Naive B cell (primary cell): ENCODE measurements at regions not wholly inside any gene's neighbourhood (a gene's known extent, or its start where the extent isn't known, plus 50 kb on each side); places are given as distances from the start of the nearest gene placed in this dataset.

Experiments used
- ATAC-seq, 2 donors: fragments of 150-1000 bp; cut with Tn5 transposase; 2 replicates each; pipeline ENCODE4 v1.10.0; 2021; ENCODE audit warnings: low read depth in 2 of 2, mild to moderate bottlenecking in 2 of 2, moderate library complexity in 2 of 2
- DNase-seq: peaks from one replicate; pipeline ENCODE4 v3.0.0; 2022
- H3K27ac Mint-ChIP-seq, 6 donors: one replicate each; pipeline ENCODE4 v1.8.0; 2020 to 2022; ENCODE audit warnings: mild to moderate bottlenecking in 6 of 6, mixed read lengths in 6 of 6, moderate library complexity in 5 of 6, inconsistent platforms in 2 of 6
- H3K27me3 Mint-ChIP-seq, 3 donors: one replicate each; pipeline ENCODE4 v1.8.0; 2021 to 2022; ENCODE audit warnings: mixed read lengths in 3 of 3, mild to moderate bottlenecking in 1 of 3
- H3K36me3 Mint-ChIP-seq, 2 donors: one replicate each; pipeline ENCODE4 v1.8.0; 2020 to 2022; ENCODE audit warnings: mixed read lengths in 2 of 2, inconsistent platforms in 1 of 2, mild to moderate bottlenecking in 1 of 2
- H3K4me1 Mint-ChIP-seq, 3 donors: one replicate each; pipeline ENCODE4 v1.8.0; 2020 to 2022; ENCODE audit warnings: mixed read lengths in 3 of 3, inconsistent platforms in 1 of 3, mild to moderate bottlenecking in 1 of 3, moderate library complexity in 1 of 3
- H3K4me3 Mint-ChIP-seq, 8 donors: one replicate each; pipeline ENCODE4 v1.8.0; 2020 to 2022; ENCODE audit warnings: mild to moderate bottlenecking in 8 of 8, mixed read lengths in 8 of 8, moderate library complexity in 8 of 8, inconsistent platforms in 2 of 8
- H3K9me3 Mint-ChIP-seq, 7 donors: one replicate each; pipeline ENCODE4 v1.8.0; 2020 to 2022; ENCODE audit warnings: mixed read lengths in 7 of 7, mild to moderate bottlenecking in 5 of 7, inconsistent platforms in 2 of 7, moderate library complexity in 1 of 7

DNA sequence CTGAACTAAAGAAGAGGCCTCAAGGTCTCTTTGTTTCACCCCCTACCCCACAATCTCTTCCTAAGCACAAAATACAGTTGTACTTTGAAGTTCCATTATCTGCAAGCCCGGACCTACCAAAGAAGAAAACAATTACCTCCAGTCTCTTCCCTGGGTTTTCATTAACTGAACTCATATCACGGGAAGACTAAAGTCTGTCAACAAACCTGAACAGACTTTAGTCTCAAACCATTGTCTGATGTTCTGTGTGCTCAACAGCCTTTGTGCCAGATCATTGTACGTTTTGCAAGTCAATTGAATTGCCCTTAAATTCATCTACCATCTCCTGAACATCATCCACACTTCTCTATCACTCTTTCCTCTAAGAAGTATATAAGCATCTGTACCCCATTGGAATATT lies 1021.9 kb upstream of the CDH2 start:
- DNase-seq (no peak), ATAC-seq (no peak)
- Mint-ChIP-seq H3K9me3 (peaks cover 0 to 19% (median 7%) of the 10 kb centered on the region in 7 donors), H3K27me3 (no peaks in the 10 kb centered on the region), H3K27ac (no peak overlapping the region), H3K4me3 (no peak overlapping the region), H3K36me3 (no peaks in the 10 kb centered on the region), H3K4me1 (no peaks in the 10 kb centered on the region)

DNA sequence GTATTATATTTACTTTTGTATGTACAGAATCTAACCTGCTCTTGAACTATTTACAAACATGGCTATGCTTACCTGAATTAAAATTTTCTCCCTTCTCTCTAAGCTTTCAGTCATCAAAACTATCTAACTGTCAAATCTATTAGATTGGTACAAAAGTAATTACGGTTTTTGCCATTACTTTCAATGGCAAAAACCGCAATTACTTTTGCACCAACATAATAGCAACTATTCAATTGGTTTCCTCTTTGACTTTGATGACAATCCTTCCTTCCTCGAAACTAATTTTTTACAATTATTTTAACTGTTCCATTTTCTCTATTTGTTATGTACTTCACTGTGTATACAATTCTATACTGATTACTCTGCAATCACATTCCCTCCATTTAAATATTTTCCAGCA lies 1019.4 kb upstream of the CDH2 start:
- ATAC-seq (no peak), DNase-seq (no peak)
- H3K36me3 Mint-ChIP-seq = no peaks in the 10 kb centered on the region
- H3K27ac Mint-ChIP-seq = no peak overlapping the region
- no peaks in the 10 kb centered on the region for H3K27me3 Mint-ChIP-seq
- H3K4me3 Mint-ChIP-seq = no peak overlapping the region
- peaks cover 0 to 10% (median 7%) of the 10 kb centered on the region in 7 donors for H3K9me3 Mint-ChIP-seq
- no peaks in the 10 kb centered on the region for H3K4me1 Mint-ChIP-seq

DNA sequence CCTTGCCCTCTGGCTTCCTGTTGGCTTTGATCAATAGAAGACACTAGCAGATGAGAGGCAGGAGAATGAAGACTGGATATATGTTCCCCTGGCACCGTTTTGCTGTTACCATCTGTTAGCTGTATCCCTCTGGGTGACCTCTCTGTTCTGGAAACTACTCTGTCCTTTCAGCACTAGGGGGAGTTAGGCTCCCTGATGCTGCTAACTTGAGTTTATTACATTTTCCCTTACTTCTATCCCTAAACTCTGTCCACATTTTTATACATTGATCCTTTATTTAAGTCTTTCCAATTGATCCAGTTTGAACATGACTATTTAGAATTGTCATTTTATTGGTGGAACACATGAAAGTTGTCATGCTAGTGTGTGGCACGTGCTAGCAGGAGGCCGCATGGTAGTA lies 1014.3 kb upstream of the CDH2 start:
- Mint-ChIP-seq H3K27ac (no peak overlapping the region), H3K27me3 (no peaks in the 10 kb centered on the region), H3K9me3 (peaks cover 0 to 8% (median 2%) of the 10 kb centered on the region in 7 donors), H3K4me1 (no peaks in the 10 kb centered on the region), H3K36me3 (peaks cover 0 to 4% of the 10 kb centered on the region in 2 donors), H3K4me3 (no peak overlapping the region)
- ATAC-seq (no peak), DNase-seq (no peak)

DNA sequence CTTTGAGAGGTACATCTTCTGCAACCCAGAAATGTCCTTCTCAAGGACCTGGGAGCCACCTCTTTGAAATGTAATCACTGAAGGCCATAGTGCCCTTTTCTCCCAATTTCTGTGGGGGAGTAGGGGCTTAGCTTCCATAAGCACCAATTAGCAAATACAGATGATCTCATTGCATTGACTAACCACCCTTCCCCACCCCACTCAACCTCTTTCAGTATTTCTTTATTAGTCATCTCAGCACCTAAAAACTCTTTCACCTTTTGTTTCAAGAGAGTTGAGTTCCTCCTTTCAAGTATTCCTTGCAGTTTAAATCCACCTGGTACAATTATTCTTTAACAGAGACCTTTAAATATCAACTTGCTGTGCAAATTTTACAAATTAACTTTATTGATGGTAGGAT lies 1011.8 kb upstream of the CDH2 start:
- peaks cover 0 to 4% of the 10 kb centered on the region in 2 donors for H3K36me3 Mint-ChIP-seq
- no peaks in the 10 kb centered on the region for H3K4me1 Mint-ChIP-seq
- DNase-seq = no peak
- H3K9me3 Mint-ChIP-seq = peaks cover 0 to 8% (median 2%) of the 10 kb centered on the region in 7 donors
- H3K27ac Mint-ChIP-seq = no peak overlapping the region
- no peak overlapping the region for H3K4me3 Mint-ChIP-seq
- no peak for ATAC-seq
- H3K27me3 Mint-ChIP-seq = no peaks in the 10 kb centered on the region

DNA sequence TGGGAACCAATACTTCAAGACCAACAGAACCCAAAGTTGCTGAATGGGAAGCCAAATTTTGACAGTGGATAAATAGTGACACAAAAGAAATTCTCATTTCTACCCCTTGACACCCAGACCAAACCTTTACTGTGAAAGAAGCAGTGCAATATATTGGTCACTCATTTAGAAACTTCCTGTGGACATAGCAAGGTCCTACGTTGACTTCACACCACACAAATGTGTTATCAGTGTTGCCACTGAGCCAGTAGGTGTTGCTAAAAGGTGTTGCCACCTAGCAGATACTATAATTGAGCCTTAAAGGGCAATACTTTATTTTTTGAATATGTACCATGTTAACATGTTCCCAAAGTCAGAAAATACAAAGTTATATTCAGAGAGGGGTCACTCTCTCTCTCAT lies 1008.9 kb upstream of the CDH2 start:
- Mint-ChIP-seq H3K4me1 (no peaks in the 10 kb centered on the region), H3K4me3 (no peak overlapping the region), H3K9me3 (peaks cover 0 to 8% (median 2%) of the 10 kb centered on the region in 7 donors), H3K36me3 (peaks cover 0 to 4% of the 10 kb centered on the region in 2 donors), H3K27ac (no peak overlapping the region), H3K27me3 (no peaks in the 10 kb centered on the region)
- no peak for DNase-seq
- ATAC-seq = no peak

DNA sequence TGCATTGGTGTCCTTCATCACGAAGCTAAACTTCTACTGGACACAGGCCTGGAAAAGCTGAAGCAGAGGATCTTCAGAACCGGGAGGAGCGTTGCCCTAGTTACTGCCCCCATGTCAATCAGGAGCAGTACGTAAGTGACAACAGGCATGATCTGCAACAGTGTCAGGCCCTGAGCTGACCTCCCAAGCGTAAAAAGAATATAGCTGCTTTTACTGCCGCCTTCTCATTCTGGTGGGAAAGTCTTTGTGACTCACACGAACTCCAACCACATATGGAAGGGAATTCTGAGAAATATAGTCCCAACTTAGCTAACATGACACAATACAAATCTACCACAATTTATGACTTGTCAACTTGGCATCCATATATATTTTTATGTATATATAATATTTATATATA lies 1007.7 kb upstream of the CDH2 start:
- H3K36me3 Mint-ChIP-seq = peaks cover 0 to 2% of the 10 kb centered on the region in 2 donors

DNA sequence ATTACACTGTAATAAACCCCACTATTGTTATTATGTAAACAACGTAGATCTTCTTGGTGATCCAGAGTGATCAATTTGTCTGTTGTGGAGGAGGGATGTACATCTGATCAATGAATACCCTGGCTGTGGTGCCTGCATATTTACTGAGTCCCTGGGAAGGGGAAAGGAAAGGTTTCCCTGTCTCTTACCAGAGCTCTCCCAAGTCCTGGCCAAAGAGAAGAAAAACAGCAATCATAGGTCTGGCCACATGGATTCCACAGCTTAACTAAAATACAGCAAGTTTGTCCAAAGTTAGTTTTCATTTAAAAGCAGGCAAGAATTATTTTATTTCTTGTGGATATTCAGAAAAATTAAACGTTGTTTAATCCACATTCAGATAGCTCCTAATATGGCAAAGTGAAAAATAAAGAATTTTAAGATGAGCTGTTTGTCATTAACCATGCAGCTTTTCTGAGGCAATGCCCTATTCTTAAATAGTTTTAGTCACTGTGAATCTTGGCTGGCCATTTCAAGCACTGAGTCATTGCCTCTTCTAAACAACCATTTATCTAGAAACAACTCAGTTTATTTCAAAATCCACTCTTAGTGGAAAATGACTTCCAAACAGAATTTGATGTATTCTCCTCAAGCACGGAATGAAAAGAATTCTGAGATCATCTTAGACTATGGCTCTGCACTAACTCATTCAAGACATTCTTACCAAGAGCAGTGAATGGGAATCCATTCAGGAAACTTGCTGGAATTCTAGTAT lies 1004.4 kb upstream of the CDH2 start:
- H3K9me3 Mint-ChIP-seq = peaks cover 0 to 4% (median 0%) of the 10 kb centered on the region in 7 donors
- no peak overlapping the region for H3K27ac Mint-ChIP-seq
- DNase-seq (no peak), ATAC-seq (no peak)
- no peak overlapping the region for H3K4me3 Mint-ChIP-seq
- H3K36me3 Mint-ChIP-seq = no peaks in the 10 kb centered on the region
- no peaks in the 10 kb centered on the region for H3K4me1 Mint-ChIP-seq
- no peaks in the 10 kb centered on the region for H3K27me3 Mint-ChIP-seq

More for the DNA sequence above, 1007.7 kb upstream of the CDH2 start:
- DNase-seq (no peak), ATAC-seq (no peak)
- H3K4me1 Mint-ChIP-seq = no peaks in the 10 kb centered on the region
- H3K27ac Mint-ChIP-seq = no peak overlapping the region
- peaks cover 0 to 6% (median 1%) of the 10 kb centered on the region in 7 donors for H3K9me3 Mint-ChIP-seq
- no peak overlapping the region for H3K4me3 Mint-ChIP-seq
- H3K27me3 Mint-ChIP-seq = no peaks in the 10 kb centered on the region

DNA sequence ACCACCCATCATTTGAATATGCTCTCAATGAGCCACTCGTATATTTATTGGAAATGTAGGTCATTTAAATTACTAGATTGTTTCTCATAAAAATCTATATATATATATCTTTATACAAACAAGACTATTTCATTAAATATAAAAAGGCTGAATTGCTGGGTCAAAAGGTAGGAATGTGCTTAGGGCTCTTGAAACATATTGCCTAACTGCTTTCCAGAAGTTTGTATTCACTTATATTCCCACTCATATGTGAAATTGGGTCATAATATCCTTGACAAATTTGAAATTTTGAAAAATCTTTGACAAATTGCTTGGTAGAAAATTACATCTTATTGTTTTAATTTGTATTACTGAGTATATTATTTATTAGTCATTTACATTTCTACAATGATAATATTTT lies 999.8 kb upstream of the CDH2 start:
- H3K36me3 Mint-ChIP-seq = no peaks in the 10 kb centered on the region
- no peak for DNase-seq

DNA sequence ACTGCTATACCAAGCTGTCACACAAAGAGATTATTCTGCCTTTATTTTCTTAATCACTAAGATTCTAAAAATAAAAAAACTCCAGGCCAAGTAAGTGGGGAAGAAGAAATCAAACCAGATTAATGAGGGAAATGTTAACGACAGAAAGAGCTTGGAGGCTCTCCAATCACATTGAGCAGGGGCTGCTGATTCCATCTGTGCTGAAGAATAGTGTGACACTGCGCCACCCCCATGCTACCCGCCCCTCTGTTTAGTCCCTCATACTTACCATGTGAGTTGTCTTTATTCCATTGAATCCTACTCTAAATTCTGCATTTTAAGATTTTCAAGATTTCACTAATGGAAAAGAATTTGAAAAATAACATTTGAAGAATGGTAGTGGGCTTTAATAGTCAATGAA lies 998.0 kb upstream of the CDH2 start:
- Mint-ChIP-seq H3K4me1 (no peaks in the 10 kb centered on the region), H3K27ac (no peak overlapping the region)
- ATAC-seq = no peak

More for the DNA sequence above, 999.8 kb upstream of the CDH2 start:
- Mint-ChIP-seq H3K4me3 (no peak overlapping the region), H3K27me3 (no peaks in the 10 kb centered on the region), H3K4me1 (no peaks in the 10 kb centered on the region), H3K27ac (no peak overlapping the region), H3K9me3 (peaks cover 0 to 2% (median 0%) of the 10 kb centered on the region in 7 donors)
- ATAC-seq = no peak

DNA sequence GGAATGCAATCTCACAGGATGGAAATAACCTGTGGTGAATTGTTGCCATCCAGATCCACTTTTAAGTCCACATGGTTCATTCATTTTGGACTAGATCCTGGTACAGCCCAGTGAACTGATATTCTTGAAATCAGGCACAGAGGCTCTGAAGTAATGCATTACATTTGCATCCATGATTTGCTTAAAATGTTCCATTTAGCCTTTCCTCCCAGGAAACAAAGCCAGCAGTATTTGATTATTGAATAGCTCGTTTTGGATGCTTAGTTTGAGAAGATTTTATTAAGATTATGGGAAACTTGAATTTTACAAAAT lies 995.8 kb upstream of the CDH2 start:
- Mint-ChIP-seq H3K4me1 (no peaks in the 10 kb centered on the region), H3K9me3 (peaks cover 0 to 13% (median 1%) of the 10 kb centered on the region in 7 donors), H3K4me3 (no peak overlapping the region), H3K27ac (no peak overlapping the region), H3K36me3 (no peaks in the 10 kb centered on the region), H3K27me3 (no peaks in the 10 kb centered on the region)
- ATAC-seq (no peak), DNase-seq (no peak)

More for the DNA sequence above, 998.0 kb upstream of the CDH2 start:
- H3K36me3 Mint-ChIP-seq = no peaks in the 10 kb centered on the region
- no peaks in the 10 kb centered on the region for H3K27me3 Mint-ChIP-seq
- no peak for DNase-seq
- no peak overlapping the region for H3K4me3 Mint-ChIP-seq
- peaks cover 0 to 3% (median 0%) of the 10 kb centered on the region in 7 donors for H3K9me3 Mint-ChIP-seq

DNA sequence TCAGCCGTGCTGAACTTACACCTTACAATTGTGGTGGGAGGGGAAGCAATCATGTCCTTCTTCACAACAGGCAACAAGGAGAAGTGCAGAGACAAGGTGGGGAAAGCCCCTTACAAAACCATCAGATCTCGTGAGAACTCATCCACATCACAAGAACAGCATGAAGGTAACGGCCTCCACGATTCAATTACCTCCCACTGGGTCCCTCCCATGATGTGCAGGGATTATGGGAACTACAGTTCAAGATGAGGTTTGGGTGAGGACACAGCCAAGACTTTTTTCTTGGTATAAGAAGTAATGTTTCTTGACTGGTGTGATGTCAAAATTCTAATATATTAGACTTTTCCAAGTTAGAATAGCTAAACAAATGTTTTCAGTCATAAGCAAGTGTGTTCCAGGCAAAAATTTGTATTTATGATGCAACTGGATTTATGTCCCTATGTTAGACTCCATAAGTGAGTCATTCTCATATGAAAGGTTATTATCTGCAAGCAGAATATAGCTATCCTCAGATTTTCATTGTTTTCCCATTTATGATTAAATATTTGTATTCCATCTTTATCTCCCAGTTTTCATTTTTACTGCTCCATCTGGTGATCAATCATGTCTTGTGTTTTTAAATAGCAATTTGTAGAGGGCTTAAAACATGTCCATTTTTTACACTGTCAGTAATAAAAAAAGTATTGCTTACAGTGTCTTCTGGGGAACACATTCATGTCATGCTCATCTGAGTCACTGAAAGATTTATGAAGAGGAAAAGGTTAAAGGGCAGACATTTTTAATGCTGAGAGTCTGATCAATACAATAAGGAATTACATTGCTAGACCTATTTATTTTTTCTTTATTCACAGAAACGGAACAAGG lies 995.2 kb upstream of the CDH2 start:
- Mint-ChIP-seq H3K27ac (no peak overlapping the region), H3K4me3 (no peak overlapping the region), H3K9me3 (peaks cover 0 to 14% (median 3%) of the 10 kb centered on the region in 7 donors), H3K36me3 (no peaks in the 10 kb centered on the region), H3K27me3 (no peaks in the 10 kb centered on the region), H3K4me1 (no peaks in the 10 kb centered on the region)
- ATAC-seq (no peak), DNase-seq (no peak)

DNA sequence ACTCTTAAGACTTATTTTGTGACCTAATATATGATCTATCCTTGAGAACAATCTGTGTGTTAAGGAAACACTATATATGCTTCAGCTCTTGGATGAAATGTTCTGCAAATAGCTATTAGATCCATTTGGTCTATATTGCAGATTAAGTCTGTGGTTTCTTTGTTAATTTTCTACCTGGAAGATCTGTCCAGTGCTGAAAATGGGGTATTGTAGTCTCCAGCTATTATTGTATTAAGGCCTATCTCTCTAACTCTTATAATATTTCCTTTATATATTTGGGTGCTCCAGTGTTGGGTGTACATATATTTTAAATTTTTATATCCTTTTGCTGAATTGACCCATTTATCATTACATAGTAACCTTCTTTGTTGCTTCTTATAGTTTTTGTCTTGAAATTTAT lies 992.7 kb upstream of the CDH2 start:
- H3K9me3 Mint-ChIP-seq = peaks cover 0 to 14% (median 4%) of the 10 kb centered on the region in 7 donors
- no peaks in the 10 kb centered on the region for H3K4me1 Mint-ChIP-seq
- DNase-seq (no peak), ATAC-seq (no peak)
- no peak overlapping the region for H3K4me3 Mint-ChIP-seq
- H3K27ac Mint-ChIP-seq = no peak overlapping the region
- no peaks in the 10 kb centered on the region for H3K36me3 Mint-ChIP-seq
- no peaks in the 10 kb centered on the region for H3K27me3 Mint-ChIP-seq

DNA sequence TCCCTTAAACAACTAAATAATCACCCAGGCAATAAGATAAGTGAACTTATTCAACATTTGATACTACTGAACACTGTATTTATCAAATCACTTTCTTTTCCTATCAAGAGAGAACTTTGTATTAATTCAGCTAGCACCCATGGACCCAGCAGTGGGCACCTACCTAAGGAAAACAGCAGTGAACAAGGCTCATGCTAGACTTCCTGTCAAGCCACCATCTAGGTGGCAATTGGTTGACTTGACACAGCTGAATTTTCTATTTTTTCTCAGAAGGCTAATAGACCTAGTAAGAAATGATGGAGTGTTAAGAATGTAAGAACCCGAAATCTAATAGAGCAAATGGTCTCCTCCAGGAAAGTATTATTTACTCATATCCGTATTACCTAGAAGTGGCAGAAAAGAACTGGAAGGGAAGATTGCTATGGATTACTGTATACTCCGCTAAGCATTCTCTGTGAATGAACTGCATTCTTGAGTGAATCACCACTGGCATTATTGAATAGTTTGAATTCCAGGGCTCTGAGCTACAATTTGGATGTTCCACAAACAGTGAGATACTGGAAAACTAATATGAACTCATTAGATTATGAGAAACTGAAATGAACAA lies 988.2 kb upstream of the CDH2 start:
- no peaks in the 10 kb centered on the region for H3K36me3 Mint-ChIP-seq
- no peak overlapping the region for H3K27ac Mint-ChIP-seq
- ATAC-seq (no peak), DNase-seq (no peak)
- H3K9me3 Mint-ChIP-seq = peaks cover 0 to 13% (median 5%) of the 10 kb centered on the region in 7 donors
- no peaks in the 10 kb centered on the region for H3K4me1 Mint-ChIP-seq
- H3K4me3 Mint-ChIP-seq = no peak overlapping the region
- H3K27me3 Mint-ChIP-seq = no peaks in the 10 kb centered on the region
